Mesendoderm (in vitro differentiated cells): ENCODE measurements at regions not wholly inside any gene's neighbourhood (a gene's known extent, or its start where the extent isn't known, plus 50 kb on each side); places are given as distances from the start of the nearest gene placed in this dataset.

Experiments used
- DNase-seq: peaks from one replicate; pipeline ENCODE4 v3.0.0; 2013
- H2AK5ac ChIP-seq: 2 replicates; pipeline ENCODE4 v1.6.1; 2013; ENCODE audit warnings: low read length, inconsistent platforms
- H2BK120ac ChIP-seq: 2 replicates; pipeline ENCODE4 v1.6.1; 2013; ENCODE audit warnings: low read depth, mild to moderate bottlenecking, low read length, moderate library complexity, mixed read lengths
- H2BK15ac ChIP-seq: replicated peaks from 2 replicates; pipeline ENCODE4 v1.6.1; 2013; ENCODE audit warnings: low read depth, mild to moderate bottlenecking, moderate library complexity
- H2BK5ac ChIP-seq: 2 replicates; pipeline ENCODE4 v1.6.1; 2013; ENCODE audit warnings: low read length, inconsistent platforms
- H3K18ac ChIP-seq: 2 replicates; pipeline ENCODE4 v1.6.1; 2013; ENCODE audit warnings: mild to moderate bottlenecking, low read length, mixed read lengths
- H3K23ac ChIP-seq: one replicate; pipeline ENCODE4 v1.6.1; 2013; ENCODE audit warnings: low read length
- H3K27ac ChIP-seq: 2 replicates; pipeline ENCODE4 v1.5.1; 2013; ENCODE audit warnings: low read depth, mild to moderate bottlenecking, inconsistent platforms, low read length, moderate library complexity
- H3K27me3 ChIP-seq: 2 replicates; pipeline ENCODE4 v1.6.1; 2013; ENCODE audit warnings: low read length, control low read depth, mild to moderate bottlenecking, inconsistent platforms; ENCODE audit not compliant: insufficient read depth, poor library complexity
- H3K36me3 ChIP-seq: 2 replicates; pipeline ENCODE4 v1.6.1; 2013; ENCODE audit warnings: low read length, inconsistent platforms; ENCODE audit not compliant: control insufficient read depth, insufficient read depth
- H3K4ac ChIP-seq: one replicate; pipeline ENCODE4 v1.6.1; 2013; ENCODE audit warnings: low read depth, mild to moderate bottlenecking, low read length, moderate library complexity
- H3K4me1 ChIP-seq: 2 replicates; pipeline ENCODE4 v1.6.1; 2013; ENCODE audit warnings: low read depth, low read length, inconsistent platforms; ENCODE audit not compliant: control insufficient read depth
- H3K4me2 ChIP-seq: 2 replicates; pipeline ENCODE4 v1.6.1; 2013; ENCODE audit warnings: low read length
- H3K4me3 ChIP-seq: 2 replicates; pipeline ENCODE4 v1.5.1; 2013; ENCODE audit warnings: mild to moderate bottlenecking, low read length
- H3K56ac ChIP-seq: one replicate; pipeline ENCODE4 v1.6.1; 2013; ENCODE audit warnings: low read length
- H3K79me1 ChIP-seq: 2 replicates; pipeline ENCODE4 v1.6.1; 2013; ENCODE audit warnings: low read length, inconsistent platforms
- H3K79me2 ChIP-seq: 2 replicates; pipeline ENCODE4 v1.6.1; 2013; ENCODE audit warnings: mild to moderate bottlenecking, low read length; ENCODE audit not compliant: control insufficient read depth, insufficient read depth
- H3K9ac ChIP-seq: 2 replicates; pipeline ENCODE4 v1.6.1; 2013; ENCODE audit warnings: low read length, inconsistent platforms
- H4K5ac ChIP-seq: one replicate; pipeline ENCODE4 v1.6.1; 2013; ENCODE audit warnings: low read length
- H4K8ac ChIP-seq: one replicate; pipeline ENCODE4 v1.6.1; 2013; ENCODE audit warnings: low read depth, mild to moderate bottlenecking, control low read depth, low read length, moderate library complexity
- WGBS: extraction: QIAGEN DNeasy Blood & Tissue Kit; methylation state at CpG from one replicate; pipeline ENCODE4 v1.1.7; 2013; ENCODE audit warnings: low lambda C conversion rate, missing lambda C conversion rate; ENCODE audit not compliant: insufficient coverage; ENCODE audit errors: extremely low coverage; 5-methylcytosine and 5-hydroxymethylcytosine counted together

DNA sequence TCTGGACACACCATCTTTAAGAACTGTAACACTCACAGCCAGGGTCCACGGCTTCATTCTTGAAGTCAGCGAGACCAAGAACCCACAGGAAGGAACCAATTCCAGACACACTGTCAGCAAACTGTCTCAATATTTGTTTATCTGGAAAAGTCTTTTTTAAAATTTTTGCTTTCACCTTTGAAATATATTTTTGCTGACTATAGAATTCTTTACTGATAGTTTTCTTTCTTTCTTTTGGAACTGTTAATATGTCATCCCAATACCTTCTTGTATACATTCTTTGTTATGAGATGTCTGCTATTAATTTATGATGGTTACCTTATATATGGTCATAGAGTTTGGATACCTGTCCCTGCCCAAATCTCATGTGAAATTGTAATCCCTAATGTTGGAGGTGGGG is 145.1 kb upstream of the IRX4 start:
- no peak overlapping the region for H4K5ac ChIP-seq
- no peak overlapping the region for H3K56ac ChIP-seq
- no peaks in the 10 kb centered on the region for H3K4me1 ChIP-seq
- no CpG with 5 or more reads among the region's 2 CpGs for WGBS
- H3K36me3 ChIP-seq = no peaks in the 10 kb centered on the region
- no peaks in the 10 kb centered on the region for H3K79me1 ChIP-seq
- H3K18ac ChIP-seq = no peak overlapping the region
- no peak overlapping the region for H2BK120ac ChIP-seq
- no peaks in the 10 kb centered on the region for H3K79me2 ChIP-seq
- H3K4me3 ChIP-seq = no peak overlapping the region
- no peaks in the 10 kb centered on the region for H3K27me3 ChIP-seq
- no peak overlapping the region for H3K27ac ChIP-seq
- H3K4ac ChIP-seq = no peak overlapping the region
- H4K8ac ChIP-seq = no peak overlapping the region
- no peak overlapping the region for H2BK5ac ChIP-seq
- no peak overlapping the region for H3K23ac ChIP-seq
- H3K4me2 ChIP-seq = no peak overlapping the region
- no peak overlapping the region for H2AK5ac ChIP-seq
- H2BK15ac ChIP-seq = no peak overlapping the region
- no peak for DNase-seq
- no peak overlapping the region for H3K9ac ChIP-seq

DNA sequence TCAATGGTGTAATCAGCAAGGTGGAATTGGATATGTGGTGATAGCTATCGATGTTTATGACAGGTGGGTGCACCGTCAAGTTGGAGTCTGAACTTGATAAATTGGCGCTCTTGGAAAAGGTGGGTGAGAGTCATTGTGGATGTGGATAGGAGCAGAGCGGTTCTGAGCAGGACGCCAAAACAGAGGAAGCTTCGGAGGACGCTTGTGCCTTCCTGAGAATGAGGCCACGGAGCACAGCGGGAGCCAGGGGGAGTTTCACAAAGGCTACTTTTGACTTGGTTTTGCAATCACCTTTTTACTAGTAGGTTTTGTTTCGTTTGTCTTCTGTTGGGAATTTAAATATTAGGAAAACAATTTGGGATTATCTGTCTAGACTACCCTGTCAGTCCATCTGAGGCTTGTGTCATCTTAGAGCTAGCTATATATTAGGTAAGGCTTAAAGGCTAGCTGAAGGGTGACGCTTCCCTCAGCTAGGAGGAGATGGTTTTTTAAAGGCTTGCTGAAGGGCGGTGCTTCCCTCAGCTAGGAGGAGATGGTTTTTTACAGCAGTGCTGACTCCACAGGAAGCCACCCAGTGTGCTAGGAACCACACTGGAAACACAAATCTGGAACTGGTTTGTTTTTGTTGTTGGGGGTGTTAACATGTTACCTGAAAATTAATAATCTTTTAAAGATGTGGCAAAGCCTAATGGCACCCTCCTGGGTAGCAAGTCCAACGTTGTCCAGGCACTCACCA is 142.4 kb upstream of the IRX4 start:
- no peak overlapping the region for H3K56ac ChIP-seq
- H2AK5ac ChIP-seq = no peak overlapping the region
- H3K79me1 ChIP-seq = no peaks in the 10 kb centered on the region
- no peak overlapping the region for H4K5ac ChIP-seq
- H2BK5ac ChIP-seq = no peak overlapping the region
- no peak overlapping the region for H3K4me2 ChIP-seq
- no peak overlapping the region for H3K9ac ChIP-seq
- no CpG with 5 or more reads among the region's 13 CpGs for WGBS
- no peak overlapping the region for H3K18ac ChIP-seq
- H3K4me3 ChIP-seq = no peak overlapping the region
- DNase-seq = no peak
- H4K8ac ChIP-seq = no peak overlapping the region
- H3K4me1 ChIP-seq = no peaks in the 10 kb centered on the region
- H3K79me2 ChIP-seq = no peaks in the 10 kb centered on the region
- no peak overlapping the region for H3K27ac ChIP-seq
- no peaks in the 10 kb centered on the region for H3K36me3 ChIP-seq
- no peak overlapping the region for H2BK120ac ChIP-seq
- no peaks in the 10 kb centered on the region for H3K27me3 ChIP-seq
- H2BK15ac ChIP-seq = no peak overlapping the region
- no peak overlapping the region for H3K23ac ChIP-seq
- H3K4ac ChIP-seq = no peak overlapping the region

DNA sequence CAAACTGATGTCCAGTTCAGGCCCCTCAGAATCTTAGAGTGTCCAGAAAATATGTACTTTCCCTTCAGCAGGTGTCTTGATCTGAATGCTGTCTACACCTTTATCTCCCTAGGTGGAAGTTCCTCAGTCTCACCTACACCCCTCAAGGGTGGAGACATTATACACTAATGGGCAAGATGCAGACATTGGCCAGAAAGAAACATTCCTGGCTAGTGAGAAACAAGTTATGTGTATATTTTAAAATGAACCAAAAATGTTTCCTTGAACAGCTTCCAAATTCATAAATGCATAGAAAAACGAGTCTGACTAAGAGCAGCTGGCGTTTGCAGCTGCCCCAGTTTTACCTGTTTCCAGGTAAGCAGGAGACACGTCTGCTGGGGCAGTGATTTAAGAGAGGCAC is 140.5 kb upstream of the IRX4 start:
- no peak overlapping the region for H3K18ac ChIP-seq
- no peak overlapping the region for H4K8ac ChIP-seq
- no peak overlapping the region for H2BK5ac ChIP-seq
- H3K4ac ChIP-seq = no peak overlapping the region
- no peaks in the 10 kb centered on the region for H3K79me1 ChIP-seq
- no peak overlapping the region for H3K4me3 ChIP-seq
- H4K5ac ChIP-seq = no peak overlapping the region
- H3K23ac ChIP-seq = no peak overlapping the region
- H3K56ac ChIP-seq = no peak overlapping the region
- H2AK5ac ChIP-seq = no peak overlapping the region
- H3K27ac ChIP-seq = no peak overlapping the region
- H3K27me3 ChIP-seq = no peaks in the 10 kb centered on the region
- WGBS = no CpG with 5 or more reads among the region's 3 CpGs
- no peak overlapping the region for H2BK120ac ChIP-seq
- no peak overlapping the region for H3K9ac ChIP-seq
- no peaks in the 10 kb centered on the region for H3K36me3 ChIP-seq
- no peak for DNase-seq
- no peak overlapping the region for H2BK15ac ChIP-seq
- H3K4me1 ChIP-seq = no peaks in the 10 kb centered on the region
- no peak overlapping the region for H3K4me2 ChIP-seq
- H3K79me2 ChIP-seq = no peaks in the 10 kb centered on the region

DNA sequence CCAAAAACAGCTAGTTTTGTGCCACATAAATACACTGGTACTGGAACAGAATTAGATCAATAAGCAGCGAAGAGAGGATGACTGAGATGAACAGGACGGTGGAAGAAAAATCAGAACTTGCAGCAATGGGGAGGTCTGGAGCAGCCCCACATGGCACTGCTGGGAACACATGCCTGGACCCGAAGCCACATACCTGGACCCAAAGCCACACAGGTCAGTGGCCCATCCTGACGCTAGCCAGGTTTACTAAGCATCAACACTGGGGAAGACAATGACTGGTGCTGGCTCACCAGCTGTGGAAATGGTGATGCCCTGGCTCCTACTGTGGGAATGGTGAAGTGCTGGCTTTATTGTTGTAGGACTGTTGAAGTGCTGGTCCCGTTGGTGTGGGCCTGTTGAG is 139.7 kb upstream of the IRX4 start:
- Histone ChIP-seq H2AK5ac (no peak overlapping the region), H3K18ac (no peak overlapping the region), H3K27ac (no peak overlapping the region), H3K4me2 (no peak overlapping the region), H3K27me3 (no peaks in the 10 kb centered on the region), H2BK15ac (no peak overlapping the region), H3K9ac (no peak overlapping the region), H3K23ac (no peak overlapping the region), H3K4me1 (no peaks in the 10 kb centered on the region), H3K4me3 (no peak overlapping the region), H3K79me2 (no peaks in the 10 kb centered on the region), H3K79me1 (no peaks in the 10 kb centered on the region), H4K8ac (no peak overlapping the region), H3K36me3 (no peaks in the 10 kb centered on the region), H4K5ac (no peak overlapping the region), H3K56ac (no peak overlapping the region), H2BK120ac (no peak overlapping the region), H2BK5ac (no peak overlapping the region), H3K4ac (no peak overlapping the region)
- no CpG with 5 or more reads among the region's 5 CpGs for WGBS
- DNase-seq = no peak

DNA sequence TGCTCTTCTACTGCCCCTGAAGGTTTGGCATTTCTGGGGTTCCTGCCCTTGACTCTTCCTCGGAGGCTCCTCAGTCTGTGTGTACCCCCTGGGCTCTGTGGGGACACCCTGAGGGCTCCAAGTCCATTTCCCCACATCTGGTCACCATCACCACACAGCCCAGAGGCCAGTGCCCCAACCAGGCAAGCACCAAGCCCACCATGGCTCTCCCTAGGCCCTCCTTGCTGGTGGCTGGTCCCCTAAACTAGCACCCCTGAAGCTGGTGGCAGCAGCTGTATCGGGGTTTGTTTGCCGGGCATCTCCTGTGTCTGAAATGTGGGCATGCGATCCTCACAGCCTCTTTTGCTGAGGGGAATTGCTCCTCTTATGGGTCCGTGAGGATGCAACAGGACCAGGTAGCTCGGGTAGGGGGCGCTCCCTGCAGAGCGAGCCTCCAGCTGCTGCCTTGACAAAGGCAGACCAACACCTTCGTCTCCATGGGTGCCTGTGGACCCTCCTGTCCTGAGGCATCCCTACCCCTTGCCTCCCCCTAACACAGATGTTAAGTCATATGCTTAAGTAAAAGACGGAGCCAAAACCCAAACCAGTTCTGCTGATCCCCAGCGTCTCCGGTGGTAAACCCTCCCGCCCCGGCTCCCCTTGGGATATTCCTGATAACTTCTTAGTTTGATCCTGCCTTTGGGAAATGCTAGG is 138.9 kb upstream of the IRX4 start:
- H3K4me1 ChIP-seq = no peaks in the 10 kb centered on the region
- no peak overlapping the region for H2BK15ac ChIP-seq
- no peak overlapping the region for H4K8ac ChIP-seq
- H3K4ac ChIP-seq = no peak overlapping the region
- no peak overlapping the region for H3K56ac ChIP-seq
- H3K79me2 ChIP-seq = no peaks in the 10 kb centered on the region
- no peak overlapping the region for H3K27ac ChIP-seq
- no peak overlapping the region for H3K9ac ChIP-seq
- H2AK5ac ChIP-seq = no peak overlapping the region
- no peak overlapping the region for H3K4me2 ChIP-seq
- H3K79me1 ChIP-seq = no peaks in the 10 kb centered on the region
- no peak overlapping the region for H3K23ac ChIP-seq
- H2BK5ac ChIP-seq = no peak overlapping the region
- no peak overlapping the region for H3K4me3 ChIP-seq
- H3K27me3 ChIP-seq = no peaks in the 10 kb centered on the region
- H4K5ac ChIP-seq = no peak overlapping the region
- no peak overlapping the region for H3K18ac ChIP-seq
- no peak for DNase-seq
- H2BK120ac ChIP-seq = no peak overlapping the region
- WGBS = no CpG with 5 or more reads among the region's 14 CpGs
- no peaks in the 10 kb centered on the region for H3K36me3 ChIP-seq
